Central memory CD8-positive, alpha-beta T cell (primary cell): ENCODE measurements at regions not wholly inside any gene's neighbourhood (a gene's known extent, or its start where the extent isn't known, plus 50 kb on each side); places are given as distances from the start of the nearest gene placed in this dataset.

Experiments
- ATAC-seq: fragments of 150-1000 bp; cut with Tn5 transposase; replicated peaks from 2 replicates; pipeline ENCODE4 v1.10.0; 2022; ENCODE audit warnings: mild to moderate bottlenecking, moderate FRiP score, moderate number of reproducible peaks; ENCODE audit not compliant: poor library complexity, severe bottlenecking; ENCODE audit errors: extremely low read depth
- DNase-seq, 2 donors: peaks; one replicate each; pipeline ENCODE4 v3.0.0; 2021; ENCODE audit warnings: low spot score in 2 of 2
- H3K27ac Mint-ChIP-seq: one replicate; pipeline ENCODE4 v1.8.0; 2022; ENCODE audit warnings: low read depth, mild to moderate bottlenecking, moderate library complexity, mixed read lengths
- H3K27me3 Mint-ChIP-seq: one replicate; pipeline ENCODE4 v1.8.0; 2022; ENCODE audit warnings: mixed read lengths
- H3K36me3 Mint-ChIP-seq: one replicate; pipeline ENCODE4 v1.8.0; 2022; ENCODE audit warnings: mild to moderate bottlenecking, moderate library complexity, mixed read lengths; ENCODE audit not compliant: insufficient read depth
- H3K4me1 Mint-ChIP-seq: one replicate; pipeline ENCODE4 v1.8.0; 2022; ENCODE audit warnings: mixed read lengths
- H3K4me3 Mint-ChIP-seq: one replicate; pipeline ENCODE4 v1.8.0; 2022; ENCODE audit warnings: mild to moderate bottlenecking, moderate library complexity, mixed read lengths
- H3K9me3 Mint-ChIP-seq: one replicate; pipeline ENCODE4 v1.8.0; 2022; ENCODE audit warnings: mixed read lengths

DNA sequence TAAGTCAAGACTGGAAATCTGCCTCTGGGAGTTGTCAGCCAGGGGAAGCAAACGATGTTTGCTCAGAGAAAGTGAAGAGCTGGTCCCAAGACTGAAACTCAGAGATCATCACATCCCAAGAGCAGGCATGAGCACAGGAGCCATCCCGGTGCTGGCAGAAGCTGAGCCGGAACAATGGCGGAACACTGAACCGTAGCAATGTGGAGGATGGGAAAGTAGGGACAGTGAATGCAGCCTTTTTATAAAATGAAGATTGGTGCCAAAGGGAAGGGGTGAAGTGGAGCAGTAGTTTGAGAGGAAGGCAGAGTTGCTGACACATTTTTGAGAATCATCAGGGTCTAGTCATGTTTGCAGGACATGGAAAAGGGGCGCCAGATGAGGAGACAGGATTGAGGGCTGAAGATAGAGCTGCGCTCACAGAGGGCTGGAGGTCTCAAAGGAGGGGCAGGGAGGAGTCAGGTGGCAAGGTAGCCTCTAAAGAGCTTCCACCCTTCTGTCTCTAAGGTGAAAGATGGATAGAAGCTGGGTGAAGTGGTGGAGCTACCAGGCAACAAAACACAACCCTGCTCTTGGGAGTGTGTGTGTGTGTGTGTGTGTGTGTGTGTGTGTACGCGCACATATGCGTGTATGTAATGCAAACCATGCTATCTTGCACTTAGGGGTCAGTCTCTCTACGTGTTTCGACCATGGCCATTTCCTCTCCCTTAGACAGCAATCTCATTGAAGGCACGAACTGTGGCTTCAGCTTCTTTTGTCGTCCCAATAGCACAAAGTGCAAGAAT lies 94.3 kb upstream of the IRF2BP2 start:
- no peak overlapping the region for H3K27ac Mint-ChIP-seq
- H3K4me1 Mint-ChIP-seq: peaks cover 25% of the 10 kb centered on the region
- H3K27me3 Mint-ChIP-seq: no peaks in the 10 kb centered on the region
- no peak for ATAC-seq
- no peak for DNase-seq
- H3K4me3 Mint-ChIP-seq: no peak overlapping the region
- H3K9me3 Mint-ChIP-seq: peaks cover 5% of the 10 kb centered on the region
- peaks cover 2% of the 10 kb centered on the region for H3K36me3 Mint-ChIP-seq

DNA sequence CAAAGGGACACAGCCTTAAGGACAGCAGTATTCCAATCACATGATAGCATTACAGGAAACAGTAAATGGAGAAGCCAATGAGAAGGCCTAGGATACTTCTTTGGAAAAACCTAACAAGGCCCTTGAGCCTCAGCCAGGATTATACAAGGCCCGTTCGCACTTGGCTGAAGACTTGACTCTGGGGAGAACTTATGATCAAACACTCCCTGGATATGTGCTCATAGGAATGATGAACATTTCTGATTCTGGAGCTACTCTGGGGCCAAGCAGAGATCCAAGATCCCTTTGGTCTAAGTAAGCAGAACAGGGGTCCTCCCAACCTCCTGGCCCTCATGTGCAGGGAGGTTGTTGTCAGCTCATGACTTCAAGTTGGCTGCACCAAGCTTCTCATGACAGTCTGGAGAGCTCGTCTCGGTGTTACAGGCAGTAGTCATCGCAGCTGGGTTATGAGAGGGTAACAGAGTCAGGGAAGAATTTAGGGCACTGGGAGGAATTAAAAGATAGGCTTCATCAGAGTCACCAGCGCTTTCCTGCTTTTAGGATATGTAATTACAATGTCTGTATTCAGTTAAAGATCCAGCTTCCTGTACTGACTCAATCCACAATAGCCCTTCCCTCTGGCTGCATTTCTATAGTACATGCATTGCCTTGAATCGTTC lies 92.5 kb upstream of the IRF2BP2 start:
- H3K4me1 Mint-ChIP-seq: peaks cover 13% of the 10 kb centered on the region

DNA sequence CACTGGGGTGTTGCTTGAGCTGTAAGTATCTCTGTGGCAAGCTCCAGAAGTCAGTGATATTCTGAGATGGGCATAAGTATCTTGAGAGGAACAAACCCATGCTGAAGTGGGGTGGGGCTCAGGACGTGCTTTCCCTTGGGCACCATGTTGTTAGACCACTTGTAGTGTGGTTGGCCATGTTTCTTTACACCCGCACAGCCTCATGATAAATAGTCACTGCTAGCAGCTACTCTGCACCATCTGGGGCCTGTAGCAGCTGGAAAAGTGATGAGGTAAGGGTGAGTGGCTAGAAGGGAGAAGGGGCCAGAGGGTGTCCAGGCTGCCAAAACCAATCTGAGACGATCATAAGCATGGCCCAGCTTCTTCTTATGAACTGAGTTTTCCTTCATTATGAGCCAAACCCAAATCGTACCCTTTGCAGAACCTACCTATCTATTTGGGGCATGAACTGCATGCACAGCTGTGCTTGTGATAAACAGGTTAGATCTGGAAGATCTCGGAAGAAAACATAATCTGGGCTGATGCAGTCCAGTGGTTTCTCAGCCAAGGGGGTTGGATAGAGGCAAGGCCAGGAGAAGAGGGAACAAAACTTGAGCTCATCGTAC lies 91.9 kb upstream of the IRF2BP2 start:
- no peak overlapping the region for H3K4me3 Mint-ChIP-seq
- H3K27ac Mint-ChIP-seq: no peak overlapping the region
- no peak for ATAC-seq
- no peaks in the 10 kb centered on the region for H3K27me3 Mint-ChIP-seq
- H3K4me1 Mint-ChIP-seq: peaks cover 13% of the 10 kb centered on the region
- H3K36me3 Mint-ChIP-seq: peaks cover 2% of the 10 kb centered on the region
- DNase-seq: no peak
- no peaks in the 10 kb centered on the region for H3K9me3 Mint-ChIP-seq

More for the DNA sequence above, 92.5 kb upstream of the IRF2BP2 start:
- H3K27me3 Mint-ChIP-seq: no peaks in the 10 kb centered on the region
- H3K4me3 Mint-ChIP-seq: no peak overlapping the region
- ATAC-seq (no peak), DNase-seq (no peak)
- H3K36me3 Mint-ChIP-seq: peaks cover 2% of the 10 kb centered on the region
- no peak overlapping the region for H3K27ac Mint-ChIP-seq
- H3K9me3 Mint-ChIP-seq: no peaks in the 10 kb centered on the region

DNA sequence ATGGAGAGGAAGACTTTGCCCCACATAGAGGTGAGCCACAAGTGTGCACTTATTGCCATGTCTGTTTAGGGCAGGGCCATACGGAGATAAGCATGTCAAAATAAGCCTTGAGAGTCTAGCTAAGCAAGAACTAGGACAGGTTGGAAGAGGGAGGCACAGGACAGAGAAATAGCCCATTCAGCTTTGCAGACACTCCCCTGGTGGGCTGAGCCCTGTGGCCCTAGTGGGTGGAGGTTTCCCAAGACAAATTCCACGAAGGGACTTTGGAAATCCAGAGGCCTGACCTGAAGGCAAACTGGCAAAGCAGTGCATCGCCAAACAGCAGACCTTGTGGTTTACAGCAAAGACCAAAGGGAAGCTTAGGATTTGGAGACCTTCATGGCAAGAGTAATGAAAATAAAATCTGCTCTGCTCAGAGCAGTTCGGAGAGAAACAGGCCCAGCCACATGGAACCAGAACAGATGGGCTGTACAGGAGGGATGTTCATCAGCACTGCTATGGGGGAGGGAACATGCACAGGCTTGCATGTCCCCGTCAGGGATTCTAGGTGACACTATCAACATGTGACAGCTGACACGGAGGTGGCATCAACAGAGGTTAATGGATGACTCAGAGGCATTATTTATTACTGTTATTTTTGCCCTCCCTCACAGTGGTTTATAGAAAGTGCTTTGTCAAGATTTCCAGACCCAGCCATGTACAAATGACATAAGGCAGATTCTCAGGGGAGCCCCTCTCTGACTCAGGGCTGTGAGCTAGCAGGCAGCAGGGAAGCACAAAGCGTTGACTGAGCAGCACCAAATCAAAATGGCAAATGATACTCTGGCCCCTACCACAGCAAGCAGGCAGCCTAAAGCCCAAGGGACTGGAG lies 90.1 kb upstream of the IRF2BP2 start:
- Mint-ChIP-seq H3K36me3 (peaks cover 2% of the 10 kb centered on the region), H3K27me3 (no peaks in the 10 kb centered on the region), H3K27ac (peak overlapping the region; percentile 21), H3K4me3 (no peak overlapping the region), H3K9me3 (no peaks in the 10 kb centered on the region), H3K4me1 (no peaks in the 10 kb centered on the region)
- peak; percentile 73 for ATAC-seq
- no peak for DNase-seq

DNA sequence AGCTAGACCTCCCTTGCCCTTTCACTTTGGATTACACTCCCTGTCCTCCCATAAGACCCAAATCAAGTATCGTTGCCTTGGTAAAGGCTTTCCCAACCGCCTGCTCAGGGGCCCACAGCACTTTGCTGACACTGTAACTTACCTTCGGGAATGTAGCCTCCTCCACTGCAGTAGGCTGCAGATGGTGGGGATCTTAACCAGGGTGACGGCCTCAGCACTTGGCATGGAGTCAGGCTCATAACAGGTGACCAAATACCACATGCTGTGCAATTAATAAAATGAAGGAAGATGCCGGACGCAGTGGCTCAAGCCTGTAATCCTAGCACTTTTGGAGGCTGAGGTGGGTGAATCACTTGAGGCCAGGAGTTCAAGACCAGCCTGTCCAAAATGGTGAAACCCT lies 88.7 kb upstream of the IRF2BP2 start:
- Mint-ChIP-seq H3K4me3 (no peak overlapping the region), H3K27me3 (no peaks in the 10 kb centered on the region), H3K27ac (no peak overlapping the region), H3K36me3 (peaks cover 2% of the 10 kb centered on the region), H3K9me3 (no peaks in the 10 kb centered on the region), H3K4me1 (no peaks in the 10 kb centered on the region)
- DNase-seq (no peak), ATAC-seq (no peak)

DNA sequence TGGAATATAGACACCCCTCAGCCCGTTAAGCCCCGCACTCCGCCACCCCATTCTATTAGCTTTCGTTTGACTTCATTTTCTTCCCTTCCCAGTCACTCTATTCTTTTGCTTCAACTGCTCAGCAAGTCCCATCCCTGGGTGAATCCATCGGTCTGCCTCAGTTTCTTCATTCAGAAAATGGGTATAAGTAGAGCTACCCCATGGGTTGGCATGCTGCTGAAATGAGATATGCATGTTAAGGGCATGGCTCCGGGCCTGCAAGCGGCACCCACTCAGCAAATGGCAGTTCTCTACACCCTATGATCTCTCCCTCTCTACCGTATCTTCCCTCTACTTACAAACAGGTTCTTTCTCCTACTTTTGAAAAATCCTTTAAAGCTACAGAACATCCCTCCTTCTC lies 87.8 kb upstream of the IRF2BP2 start:
- no peak overlapping the region for H3K27ac Mint-ChIP-seq
- no peaks in the 10 kb centered on the region for H3K9me3 Mint-ChIP-seq
- peaks cover 2% of the 10 kb centered on the region for H3K36me3 Mint-ChIP-seq
- DNase-seq (no peak), ATAC-seq (no peak)
- no peaks in the 10 kb centered on the region for H3K4me1 Mint-ChIP-seq
- H3K4me3 Mint-ChIP-seq: no peak overlapping the region
- H3K27me3 Mint-ChIP-seq: no peaks in the 10 kb centered on the region

DNA sequence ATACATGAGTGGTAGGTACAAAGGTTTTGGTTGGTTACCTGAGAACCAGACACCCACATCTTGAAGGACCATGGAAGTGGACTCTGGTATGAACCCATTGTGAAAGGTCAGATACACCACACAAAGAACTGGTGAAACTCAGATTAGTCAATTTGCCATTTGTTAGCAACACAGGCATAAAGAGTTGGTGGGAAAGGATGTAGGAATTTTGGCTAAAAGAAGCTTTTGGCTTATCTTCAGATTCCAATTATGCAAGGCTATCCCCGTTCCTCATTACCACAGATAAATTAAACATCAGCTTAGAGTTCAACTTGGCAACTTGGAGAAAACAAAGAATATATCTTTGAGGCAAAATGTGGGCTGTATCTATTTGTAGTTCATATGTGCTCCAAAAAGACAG lies 87.0 kb upstream of the IRF2BP2 start:
- Mint-ChIP-seq H3K27ac (no peak overlapping the region), H3K4me1 (no peaks in the 10 kb centered on the region)

DNA sequence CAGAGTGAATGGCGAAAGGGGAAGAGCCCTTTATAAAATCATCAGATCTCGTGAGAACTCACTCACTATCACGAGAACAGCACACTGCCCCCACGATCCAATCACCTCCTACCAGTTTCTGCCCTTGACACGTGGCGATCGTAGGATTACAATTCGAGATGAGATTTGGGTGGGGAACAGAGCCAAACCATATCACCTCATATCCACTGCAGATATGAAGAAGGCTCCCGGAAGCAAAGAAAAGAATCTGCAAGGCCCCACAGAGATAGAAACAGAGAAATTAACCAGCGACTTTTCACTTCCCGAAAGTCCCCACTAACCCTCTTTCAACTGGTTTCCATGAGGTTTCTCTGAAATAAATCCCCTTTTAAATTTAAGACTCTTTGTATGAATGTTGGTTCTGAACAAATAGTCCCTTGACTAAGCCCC lies 86.2 kb upstream of the IRF2BP2 start:
- DNase-seq (no peak), ATAC-seq (no peak)
- no peak overlapping the region for H3K27ac Mint-ChIP-seq

More for the DNA sequence above, 87.0 kb upstream of the IRF2BP2 start:
- Mint-ChIP-seq H3K36me3 (peaks cover 2% of the 10 kb centered on the region), H3K9me3 (no peaks in the 10 kb centered on the region), H3K27me3 (no peaks in the 10 kb centered on the region), H3K4me3 (no peak overlapping the region)
- ATAC-seq (no peak), DNase-seq (no peak)

DNA sequence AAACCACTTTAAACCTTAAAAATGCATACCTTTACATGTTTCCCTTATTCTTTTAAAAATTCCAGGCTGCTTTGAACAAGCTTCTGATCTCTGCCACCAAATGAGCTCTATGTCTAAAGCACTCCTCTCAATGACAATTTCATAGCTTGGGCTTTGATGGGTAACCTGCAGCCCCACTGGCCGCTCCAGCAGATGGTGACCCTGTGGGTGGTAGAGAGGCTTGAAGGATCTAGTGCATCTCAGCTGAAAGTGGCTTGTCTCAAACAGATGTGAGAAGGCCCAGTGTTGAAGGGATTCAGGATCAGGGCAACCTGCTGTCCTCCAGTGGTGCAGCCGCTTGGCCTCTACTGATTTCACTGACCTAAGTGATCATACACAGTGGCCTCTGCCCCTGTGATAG lies 84.7 kb upstream of the IRF2BP2 start:
- H3K36me3 Mint-ChIP-seq: no peaks in the 10 kb centered on the region
- no peaks in the 10 kb centered on the region for H3K4me1 Mint-ChIP-seq
- H3K9me3 Mint-ChIP-seq: no peaks in the 10 kb centered on the region
- no peak overlapping the region for H3K4me3 Mint-ChIP-seq
- DNase-seq (no peak), ATAC-seq (no peak)
- H3K27ac Mint-ChIP-seq: no peak overlapping the region
- H3K27me3 Mint-ChIP-seq: no peaks in the 10 kb centered on the region

More for the DNA sequence above, 86.2 kb upstream of the IRF2BP2 start:
- H3K27me3 Mint-ChIP-seq: no peaks in the 10 kb centered on the region
- H3K4me1 Mint-ChIP-seq: no peaks in the 10 kb centered on the region
- no peaks in the 10 kb centered on the region for H3K9me3 Mint-ChIP-seq
- H3K36me3 Mint-ChIP-seq: peaks cover 2% of the 10 kb centered on the region
- no peak overlapping the region for H3K4me3 Mint-ChIP-seq

DNA sequence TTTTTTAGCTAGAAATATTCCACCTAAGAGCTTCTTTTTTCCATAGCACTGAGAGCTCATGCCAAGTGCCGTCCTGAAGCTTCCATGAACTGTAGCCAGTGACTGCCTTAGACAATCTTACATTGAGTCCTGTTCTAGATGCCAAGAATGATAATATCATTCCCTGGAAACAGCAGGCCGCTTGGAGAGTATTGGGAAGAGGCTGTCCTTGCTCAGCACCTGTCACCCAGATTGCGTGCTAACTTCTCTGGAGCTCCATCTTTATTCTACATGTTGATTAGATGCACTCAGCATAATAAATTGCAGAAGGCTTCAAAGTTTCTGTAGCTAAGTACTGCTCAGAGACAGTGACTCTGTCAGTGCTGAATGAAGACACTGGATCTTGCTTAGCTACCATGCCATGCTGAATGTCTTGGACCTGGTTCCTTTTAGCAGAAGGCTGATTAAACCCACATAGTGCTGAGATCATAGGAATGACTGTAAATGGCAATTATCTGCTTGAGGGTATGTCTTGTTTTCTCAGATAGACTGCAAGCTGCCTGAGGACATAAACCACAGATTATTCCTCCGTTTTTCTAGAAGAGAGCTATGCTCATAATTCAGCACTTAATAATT lies 83.1 kb upstream of the IRF2BP2 start:
- Mint-ChIP-seq H3K27ac (no peak overlapping the region), H3K36me3 (no peaks in the 10 kb centered on the region), H3K4me1 (no peaks in the 10 kb centered on the region), H3K9me3 (no peaks in the 10 kb centered on the region), H3K4me3 (no peak overlapping the region), H3K27me3 (no peaks in the 10 kb centered on the region)
- ATAC-seq (no peak), DNase-seq (no peak)

DNA sequence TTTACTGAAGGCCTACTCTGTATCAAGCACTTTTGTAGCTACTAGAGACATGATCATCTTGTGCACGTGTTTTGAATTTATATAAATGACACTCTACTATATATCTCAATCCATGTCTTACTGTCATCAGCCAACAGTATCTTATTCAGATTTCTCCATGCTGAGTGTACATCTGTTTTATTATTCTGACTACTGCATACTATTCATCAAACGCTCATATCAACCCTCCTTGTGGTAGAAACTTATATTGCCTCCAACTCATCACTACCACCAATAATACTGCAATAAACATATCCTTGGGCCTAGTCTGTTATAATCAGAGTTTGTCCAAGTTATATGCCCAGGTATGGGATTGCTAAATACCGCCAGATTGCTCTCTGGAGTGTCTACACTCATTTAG lies 81.6 kb upstream of the IRF2BP2 start:
- H3K4me1 Mint-ChIP-seq: no peaks in the 10 kb centered on the region
- H3K27ac Mint-ChIP-seq: no peak overlapping the region
- ATAC-seq (peak; percentile 49), DNase-seq (no peak)
- no peaks in the 10 kb centered on the region for H3K36me3 Mint-ChIP-seq
- no peaks in the 10 kb centered on the region for H3K9me3 Mint-ChIP-seq
- H3K27me3 Mint-ChIP-seq: no peaks in the 10 kb centered on the region
- H3K4me3 Mint-ChIP-seq: no peak overlapping the region

DNA sequence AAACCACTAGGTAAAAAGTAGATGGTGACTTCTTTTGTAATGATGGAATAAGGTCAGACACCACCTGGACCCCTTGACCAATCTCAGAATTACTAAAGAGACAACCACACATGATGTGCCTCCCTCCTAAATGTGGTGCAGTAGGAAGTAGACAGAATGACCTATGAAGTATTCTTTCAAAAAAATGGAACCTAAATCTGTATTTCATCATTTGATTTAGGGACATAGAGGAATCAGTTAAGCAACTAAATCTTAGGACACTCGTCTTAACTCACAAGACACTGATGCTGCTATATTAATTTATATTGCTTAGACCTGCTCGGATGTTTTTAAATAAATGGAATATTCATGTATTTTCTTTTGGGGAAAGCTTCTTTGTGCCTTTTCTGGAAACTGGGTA lies 80.9 kb upstream of the IRF2BP2 start:
- H3K36me3 Mint-ChIP-seq: no peaks in the 10 kb centered on the region
- H3K9me3 Mint-ChIP-seq: no peaks in the 10 kb centered on the region
- no peak for DNase-seq

More for the DNA sequence above, 80.9 kb upstream of the IRF2BP2 start:
- H3K4me3 Mint-ChIP-seq: no peak overlapping the region
- no peaks in the 10 kb centered on the region for H3K4me1 Mint-ChIP-seq
- H3K27ac Mint-ChIP-seq: no peak overlapping the region
- no peaks in the 10 kb centered on the region for H3K27me3 Mint-ChIP-seq
- no peak for ATAC-seq
